HG03520 (cell line): ENCODE measurements at regions not wholly inside any gene's neighbourhood (a gene's known extent, or its start where the extent isn't known, plus 50 kb on each side); places are given as distances from the start of the nearest gene placed in this dataset.

Experiments
- ATAC-seq: cut with Tn5 transposase; IDR thresholded peaks from one replicate; pipeline ENCODE4 v1.9.1; 2021; ENCODE audit warnings: mild to moderate bottlenecking, moderate library complexity; ENCODE audit not compliant: unreplicated experiment

DNA sequence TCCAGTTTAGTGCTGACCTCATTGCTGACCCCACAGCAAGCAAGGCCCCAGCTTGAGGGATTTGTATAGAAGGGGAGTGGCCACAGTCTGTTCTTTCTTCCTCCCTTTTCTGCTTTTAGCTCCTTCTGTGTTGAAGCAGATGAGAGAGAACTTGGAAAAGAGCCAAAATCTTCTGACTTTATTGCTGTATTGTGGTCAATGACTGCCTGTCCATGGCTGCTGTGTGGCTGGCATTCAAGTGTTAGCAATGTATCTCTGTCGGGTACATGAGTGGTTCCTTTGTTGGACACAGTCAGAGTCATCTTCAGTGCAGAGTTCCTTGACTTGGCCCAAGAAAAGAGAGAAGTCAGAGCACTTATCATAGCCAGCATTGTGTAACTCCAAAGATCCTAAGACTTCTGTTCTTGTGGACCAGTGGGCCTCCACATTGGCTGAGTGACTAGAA lies 154.1 kb downstream of the LRRC70 start:
- no peak for ATAC-seq

DNA sequence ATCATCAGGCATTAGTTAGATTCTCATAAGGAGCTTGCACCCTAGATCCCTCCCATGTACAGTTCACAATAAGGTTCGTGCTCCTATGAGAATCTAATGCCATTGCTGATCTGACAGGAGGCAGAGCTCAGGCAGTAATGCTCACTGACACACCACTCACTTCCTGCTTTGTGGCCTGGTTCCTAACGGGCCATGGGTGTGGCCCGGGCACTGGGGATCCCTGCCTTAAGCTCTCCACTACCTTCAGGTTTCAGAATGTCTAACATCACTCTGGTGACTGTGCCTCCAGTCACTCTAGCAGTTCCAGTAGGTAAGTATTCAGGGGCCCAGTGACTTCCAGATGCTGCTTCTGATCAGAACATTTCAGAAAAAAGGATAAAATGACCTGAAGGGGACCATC lies 152.4 kb downstream of the LRRC70 start:
- ATAC-seq = peak; percentile 50

DNA sequence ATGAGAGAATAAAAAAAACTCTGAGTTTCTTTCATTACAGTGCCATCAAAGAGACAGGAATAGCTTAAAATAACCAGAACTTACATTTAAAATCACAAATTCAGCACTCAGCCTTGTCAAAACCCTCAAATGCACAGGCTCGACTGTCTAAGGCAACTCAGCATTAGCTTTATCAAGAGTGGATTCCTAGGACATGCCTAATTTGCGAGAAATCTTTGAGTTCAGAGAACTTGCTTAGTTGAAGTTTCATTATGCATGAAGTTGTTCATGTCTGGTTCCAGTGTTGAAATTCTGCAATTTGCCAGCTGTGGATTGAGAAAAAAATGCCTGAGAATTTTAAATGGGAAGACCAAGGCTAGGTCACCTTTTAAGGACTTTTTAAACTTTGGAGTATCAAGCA lies 151.1 kb downstream of the LRRC70 start:
- ATAC-seq = no peak

DNA sequence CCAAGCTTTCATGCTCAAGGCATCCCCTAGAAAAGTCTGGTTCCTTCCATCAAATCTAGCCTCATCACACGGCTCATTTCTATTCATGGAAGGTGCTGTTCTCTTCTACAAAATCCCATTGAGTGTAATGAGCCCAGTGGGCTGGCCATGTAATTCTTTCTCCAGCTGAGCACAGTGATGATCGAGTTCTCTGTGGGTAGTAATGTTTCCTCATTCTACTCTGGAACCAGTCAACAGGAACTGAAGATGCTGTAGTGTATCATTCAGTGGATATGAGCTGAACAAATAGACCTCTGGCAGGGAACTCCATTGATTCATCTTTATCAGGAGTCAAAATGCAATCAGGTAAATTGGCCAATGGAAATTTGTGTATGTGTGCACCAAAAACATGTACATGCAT lies 149.2 kb downstream of the LRRC70 start:
- no peak for ATAC-seq

DNA sequence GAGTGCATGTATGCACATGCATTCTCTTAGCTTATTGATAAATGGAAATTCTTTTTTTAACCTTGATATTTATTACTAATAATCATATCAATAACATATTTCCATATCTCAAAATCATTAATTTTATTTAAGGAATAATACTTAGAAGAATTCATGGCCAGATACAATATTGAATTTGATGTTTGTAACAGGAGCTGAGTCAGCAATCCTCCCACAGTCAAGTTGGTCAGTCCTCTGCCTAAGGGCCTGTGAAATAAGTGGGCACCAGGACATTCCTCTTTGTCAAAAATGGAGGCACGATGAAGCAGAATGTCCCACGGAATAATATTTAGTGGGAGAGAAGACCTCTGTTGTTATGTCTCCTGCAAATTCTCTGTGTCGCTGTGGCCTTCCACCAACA lies 148.6 kb downstream of the LRRC70 start:
- ATAC-seq = no peak

DNA sequence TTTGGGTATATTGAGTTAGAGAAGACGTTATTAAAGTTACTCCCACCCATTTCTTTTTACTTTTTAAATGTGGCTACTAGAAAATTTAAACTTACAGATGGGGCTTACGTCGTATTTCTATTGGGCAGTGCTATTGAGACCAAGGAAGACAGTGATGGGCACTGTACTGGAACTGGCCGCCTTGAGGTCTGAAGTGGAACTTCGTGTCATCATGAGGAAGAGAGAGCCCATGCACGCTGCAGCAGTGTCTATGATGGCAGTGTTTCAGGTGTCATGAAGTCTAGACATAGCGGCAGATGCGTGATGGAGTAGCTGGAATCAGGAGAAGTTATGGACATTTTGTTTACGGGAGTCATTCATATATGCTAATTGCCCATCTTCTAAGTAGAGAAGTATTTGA lies 143.7 kb downstream of the LRRC70 start:
- ATAC-seq = no peak

DNA sequence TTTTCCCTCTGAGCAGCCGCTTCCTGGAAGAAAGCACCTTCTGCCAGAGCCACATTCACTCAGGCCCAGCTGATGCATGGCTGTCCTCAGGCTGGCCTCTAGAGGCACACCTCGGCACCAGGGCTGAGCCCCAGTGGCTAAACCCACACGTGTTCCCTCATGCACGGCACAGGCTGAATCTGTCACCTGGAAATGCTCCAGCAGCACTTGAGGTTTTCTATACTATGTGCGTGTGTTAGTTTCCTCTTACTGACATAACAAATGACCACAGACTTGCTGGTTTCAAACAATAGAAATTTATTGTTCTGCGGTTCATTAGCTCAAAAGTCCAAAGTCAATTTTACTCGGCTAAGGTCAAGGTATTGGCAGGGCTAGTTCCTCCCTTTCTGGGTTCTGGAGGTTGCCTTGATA lies 141.4 kb downstream of the LRRC70 start:
- ATAC-seq = peak; percentile 94

DNA sequence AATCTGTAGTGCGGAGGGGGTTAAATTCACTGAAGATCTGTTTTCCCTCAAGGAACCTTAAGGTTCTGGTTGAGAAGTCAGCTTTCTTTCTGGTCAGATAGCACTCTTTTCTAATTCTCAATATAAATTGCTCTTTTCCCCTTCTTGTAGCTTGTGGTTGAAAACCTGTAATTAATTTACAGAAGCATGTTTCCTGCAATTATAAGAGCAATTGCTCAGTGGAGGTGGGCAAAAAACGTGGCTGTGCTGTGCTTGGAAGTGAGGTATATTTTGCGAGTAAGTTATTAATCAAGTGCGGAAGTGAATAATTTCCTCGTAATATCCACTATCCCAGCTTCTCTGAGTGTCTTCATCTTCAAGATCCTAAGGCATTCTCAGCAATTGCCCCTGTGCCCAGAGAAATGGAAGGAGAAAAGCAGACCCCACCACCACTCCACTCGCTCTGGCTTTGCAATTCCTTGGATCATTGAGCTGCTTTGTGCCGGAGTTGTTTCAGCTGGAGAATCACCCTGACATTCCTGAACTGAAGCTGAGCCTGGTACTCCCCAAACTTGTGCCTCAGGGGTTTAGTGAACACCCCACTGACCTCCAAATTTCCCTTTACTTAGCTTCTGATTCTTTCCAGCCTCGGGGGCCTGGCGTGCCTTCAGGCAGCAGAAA lies 140.6 kb downstream of the LRRC70 start:
- no peak for ATAC-seq

DNA sequence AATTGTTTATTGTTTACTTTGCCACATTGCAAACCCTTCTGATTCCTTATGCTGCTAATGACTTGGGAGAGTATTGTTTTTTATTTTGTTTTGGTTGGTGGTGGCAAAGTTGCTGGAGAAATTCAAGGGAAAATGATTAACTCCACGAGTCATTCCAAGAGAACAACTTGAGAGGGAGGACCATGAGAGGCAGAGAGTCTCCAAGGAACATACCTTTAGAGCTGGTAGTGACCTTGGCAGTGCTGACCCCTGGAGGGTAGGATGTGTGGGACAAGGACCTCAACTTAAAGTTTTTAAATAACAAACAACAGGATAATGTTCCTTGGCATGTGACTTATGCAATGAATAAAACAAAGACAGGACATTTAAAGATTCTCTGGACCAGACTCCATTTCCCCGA lies 139.7 kb downstream of the LRRC70 start:
- no peak for ATAC-seq

DNA sequence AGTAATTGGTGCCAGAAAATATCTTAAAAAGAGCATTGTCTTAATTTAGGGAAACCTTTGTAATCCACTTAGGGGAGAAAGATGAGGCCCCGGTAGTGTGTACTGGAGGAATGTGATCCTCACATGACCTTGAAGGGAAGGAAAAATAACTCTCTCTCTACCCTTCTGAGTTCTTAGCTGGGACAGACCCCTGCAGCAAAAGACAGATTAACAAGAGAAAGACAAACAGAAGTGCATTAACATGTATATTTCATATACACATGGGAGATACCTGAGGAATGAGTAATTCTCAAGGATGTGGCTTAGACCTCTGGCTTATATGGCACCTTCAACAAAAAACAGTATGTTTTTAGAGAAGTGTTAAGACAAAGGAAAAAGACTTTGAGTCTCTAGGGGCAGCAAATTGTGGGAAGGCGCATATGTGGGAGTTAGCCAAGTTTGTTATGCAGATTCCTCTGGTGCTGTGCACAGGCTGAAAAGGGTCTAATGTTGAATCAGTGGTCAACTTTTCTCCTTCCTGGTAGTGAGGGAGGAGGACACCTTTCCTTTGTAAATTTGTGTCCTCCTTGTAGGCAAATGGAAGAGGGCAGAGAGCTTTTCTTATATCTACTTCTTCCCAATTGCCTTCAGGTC lies 138.8 kb downstream of the LRRC70 start:
- no peak for ATAC-seq

DNA sequence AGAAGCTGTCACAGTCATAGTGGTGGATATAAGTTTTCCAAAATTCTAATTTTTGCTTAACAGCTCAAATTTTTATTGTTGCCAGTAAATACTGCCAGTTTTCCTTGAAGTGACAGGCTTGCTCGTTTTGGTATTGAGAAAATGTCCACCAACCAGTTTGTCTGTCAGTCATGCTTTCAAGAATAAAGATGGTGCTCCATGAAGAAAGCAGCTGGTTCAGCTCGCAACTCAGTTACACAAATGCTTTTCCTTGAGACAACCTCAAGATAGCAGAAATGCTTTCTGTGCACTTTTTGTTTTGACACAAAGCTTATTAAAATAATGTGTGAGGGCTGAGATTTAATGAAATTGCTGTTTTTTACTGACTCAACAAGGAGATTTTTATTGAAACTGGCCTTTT lies 135.7 kb downstream of the LRRC70 start:
- ATAC-seq = no peak

DNA sequence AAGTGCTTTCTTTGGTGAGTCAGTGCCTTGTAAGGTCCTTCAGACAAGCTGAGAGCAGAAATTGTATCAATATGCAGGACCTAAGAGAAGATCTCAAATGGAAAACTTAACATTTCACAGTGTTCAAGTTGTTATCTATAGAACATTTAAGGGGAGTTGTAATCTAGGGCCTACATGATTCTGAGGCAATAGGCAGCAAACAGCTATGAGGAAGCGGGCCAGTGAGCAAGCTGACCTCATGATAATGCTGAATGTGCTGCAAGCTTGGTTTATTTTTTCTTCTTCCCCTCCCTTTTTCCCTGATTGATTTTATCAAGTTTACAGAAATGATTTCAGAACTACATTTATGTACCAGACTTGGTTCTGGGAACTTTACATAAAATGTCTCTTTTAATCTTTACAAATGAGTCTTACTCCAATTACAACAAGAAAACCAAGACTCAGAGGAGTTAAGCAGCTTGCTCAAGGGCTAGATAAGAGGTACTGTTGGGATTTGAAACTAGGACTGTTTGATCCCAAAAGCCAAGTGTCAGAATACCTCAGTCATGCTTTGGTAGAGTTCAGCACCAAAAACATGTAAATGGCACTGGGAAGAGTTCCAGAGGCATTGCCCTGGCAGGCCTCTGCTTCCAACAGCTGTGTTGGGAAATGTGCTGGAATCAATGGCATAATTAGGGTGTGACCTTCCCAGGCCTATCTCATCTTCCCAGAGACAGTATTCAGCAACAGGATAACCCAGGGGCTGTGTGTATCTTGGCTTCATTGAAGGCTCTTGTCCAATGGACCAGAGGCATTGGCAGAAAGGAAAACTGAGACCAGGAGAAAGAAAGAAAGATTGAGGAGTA lies 130.1 kb downstream of the LRRC70 start:
- ATAC-seq = no peak

DNA sequence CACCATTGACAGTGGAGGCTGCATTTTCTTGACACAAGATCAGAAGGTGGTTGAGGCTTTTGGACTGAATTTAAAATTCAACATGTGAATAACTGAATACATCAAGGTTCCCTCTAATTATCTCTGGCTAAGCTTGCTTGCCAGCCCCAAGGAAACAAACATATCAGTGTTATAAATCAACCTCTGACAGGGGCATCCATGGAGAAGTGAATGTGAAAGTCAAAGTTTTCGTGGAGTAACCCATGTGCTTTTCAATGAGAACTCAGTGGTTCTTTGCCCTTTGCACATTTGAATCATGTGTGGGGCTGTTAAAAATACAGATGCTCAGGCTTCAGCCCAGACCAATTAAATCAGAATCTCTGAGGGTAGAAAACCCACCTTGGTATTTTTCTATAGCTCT lies 128.9 kb downstream of the LRRC70 start:
- ATAC-seq = no peak

DNA sequence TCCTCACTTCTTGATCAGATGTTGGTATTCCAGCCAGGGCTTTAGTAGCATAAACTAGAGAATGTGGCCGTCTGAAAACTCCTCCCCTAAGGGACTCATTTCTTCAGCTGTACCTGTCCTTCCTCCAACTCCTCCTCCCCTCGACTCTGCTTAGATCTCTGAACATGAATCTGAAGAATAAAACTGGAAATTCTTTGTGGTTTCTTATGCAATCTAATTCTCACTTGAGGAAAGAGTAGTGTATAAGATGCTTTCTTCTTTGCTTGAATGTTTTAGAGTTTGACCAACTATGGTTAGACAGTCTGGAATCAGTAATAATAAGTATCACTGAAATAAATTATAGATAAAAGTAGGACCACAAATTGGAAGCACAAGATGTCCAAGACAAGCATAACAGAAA lies 128.5 kb downstream of the LRRC70 start:
- no peak for ATAC-seq

DNA sequence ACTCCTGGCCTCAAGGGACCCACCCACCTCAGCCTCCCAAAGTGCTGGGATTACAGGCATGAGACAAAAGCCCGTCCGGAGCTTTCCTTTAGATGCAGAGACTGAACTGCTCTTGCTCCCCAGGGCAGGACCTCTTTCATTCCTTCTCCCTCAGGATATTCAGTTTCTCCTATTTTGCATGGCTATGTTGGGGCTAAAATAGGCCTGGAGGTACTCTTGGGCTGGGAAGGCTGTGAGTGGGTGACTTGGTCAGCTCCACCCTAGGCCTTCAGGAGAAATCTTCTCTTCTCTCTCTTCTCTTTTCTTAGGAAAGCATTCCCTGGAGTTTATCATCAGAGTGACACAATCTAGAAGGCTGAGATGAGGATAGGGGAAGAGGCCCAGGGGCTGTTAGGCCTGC lies 126.4 kb downstream of the LRRC70 start:
- ATAC-seq = no peak

DNA sequence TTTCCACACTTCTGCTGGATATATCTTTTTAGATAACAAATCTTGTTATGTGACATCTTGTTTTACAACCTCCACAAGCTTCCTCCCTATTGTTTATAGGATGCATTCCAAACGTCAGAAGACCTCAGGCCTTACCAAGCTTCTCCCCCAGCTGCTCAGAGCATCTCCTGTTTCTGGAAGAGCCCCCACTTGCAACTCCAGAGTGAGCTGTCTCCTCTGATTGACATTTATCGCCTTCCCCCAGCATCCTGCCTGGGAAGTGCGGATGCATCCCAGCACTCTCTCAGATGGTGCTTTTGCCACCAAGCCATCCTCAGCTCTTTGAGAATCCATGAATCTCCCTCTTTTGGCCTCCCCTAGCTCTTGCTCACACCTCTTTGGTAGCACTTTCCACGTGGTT lies 123.5 kb downstream of the LRRC70 start:
- ATAC-seq = no peak

DNA sequence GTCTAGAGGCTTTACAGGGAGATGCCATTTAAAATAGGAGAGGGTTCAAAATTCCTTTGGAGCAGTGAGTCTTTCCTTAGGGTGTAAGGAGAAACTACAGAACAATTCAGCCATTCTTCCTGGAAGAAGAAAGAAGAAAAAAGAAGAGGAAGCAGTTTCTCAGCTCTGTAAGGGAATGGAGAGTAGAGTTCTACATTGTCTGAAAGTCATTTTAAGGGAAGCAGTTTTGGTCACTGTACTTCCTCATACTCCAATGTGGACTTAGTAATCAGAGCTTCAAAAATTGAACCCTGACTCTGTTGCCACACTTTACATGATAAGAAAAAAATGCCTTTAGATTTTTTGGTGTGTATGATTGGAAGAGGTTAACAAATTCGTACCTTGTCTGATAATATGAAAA lies 122.4 kb downstream of the LRRC70 start:
- no peak for ATAC-seq

DNA sequence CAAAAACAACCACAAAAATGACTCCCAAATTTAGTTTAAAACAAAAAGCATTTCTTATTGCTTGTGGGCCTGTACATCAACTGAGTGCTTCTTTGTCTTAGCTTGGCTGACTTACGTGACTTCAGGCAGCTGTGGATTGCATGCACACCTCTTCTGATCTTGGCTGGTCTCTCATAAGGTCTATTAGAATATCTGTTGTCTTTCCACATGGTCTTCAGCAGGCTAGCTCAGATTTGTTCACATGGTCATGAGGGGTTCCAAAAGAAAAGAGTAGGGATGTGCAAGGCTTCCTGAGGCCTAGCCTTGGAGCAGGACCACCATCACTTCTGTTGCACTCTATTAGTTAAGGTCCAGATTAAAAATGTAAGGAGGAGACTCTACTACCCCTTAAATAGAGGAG lies 120.1 kb downstream of the LRRC70 start:
- ATAC-seq = no peak

DNA sequence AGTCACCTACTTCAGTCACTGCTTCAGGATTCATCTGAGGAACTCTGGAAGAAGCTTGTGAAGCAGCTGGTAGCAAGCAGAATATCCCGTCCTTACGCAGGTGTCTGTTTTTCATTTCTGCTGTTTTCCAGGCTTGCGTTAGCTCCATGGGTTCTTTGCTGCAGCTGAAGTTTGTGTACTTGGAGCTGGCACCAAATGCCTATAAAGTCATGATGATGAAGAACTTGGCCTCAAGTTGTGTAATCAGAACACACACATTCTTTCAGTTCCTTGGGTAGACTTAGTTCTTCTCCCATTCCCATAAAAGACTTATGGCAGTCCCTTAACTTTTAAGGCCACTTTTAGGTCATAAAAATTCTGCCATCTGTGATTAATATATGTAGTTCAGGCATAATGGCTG lies 116.7 kb downstream of the LRRC70 start:
- ATAC-seq = no peak

DNA sequence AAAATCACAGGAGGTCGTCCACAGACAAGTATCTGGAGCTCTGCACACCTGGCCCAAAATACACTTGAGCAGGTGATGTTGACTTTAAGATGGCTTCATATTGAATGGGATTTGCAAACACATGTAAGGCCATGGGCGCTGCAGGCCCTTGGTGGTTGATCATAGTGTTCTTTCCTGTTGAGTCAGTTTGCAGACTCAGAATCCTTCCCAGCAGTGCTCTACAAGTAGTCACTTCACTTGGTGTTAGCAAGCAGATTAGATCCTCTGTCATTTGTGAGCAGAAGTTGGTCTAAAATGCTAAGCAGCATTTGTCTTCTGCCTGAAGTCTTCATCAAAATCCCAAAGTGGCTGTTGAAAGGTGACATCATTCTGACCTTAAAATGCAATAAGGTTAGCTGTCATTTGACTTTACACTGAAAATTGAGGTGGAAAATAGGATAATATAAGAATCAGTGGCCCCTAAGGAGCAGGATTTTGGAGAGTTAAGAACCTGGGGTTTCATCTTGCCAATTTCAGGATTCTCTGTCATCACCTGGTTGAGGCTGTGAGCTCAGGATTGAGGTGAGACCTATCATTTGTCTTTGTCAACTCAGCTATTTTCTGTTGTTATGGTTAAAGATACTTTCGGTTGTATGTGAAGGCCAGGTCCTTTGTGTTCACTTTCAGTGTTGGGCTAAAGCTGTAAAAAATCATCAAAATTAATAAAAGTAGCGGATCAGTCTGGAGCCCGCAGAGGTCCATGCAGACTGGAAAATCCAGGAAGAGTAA lies 114.5 kb downstream of the LRRC70 start:
- no peak for ATAC-seq

DNA sequence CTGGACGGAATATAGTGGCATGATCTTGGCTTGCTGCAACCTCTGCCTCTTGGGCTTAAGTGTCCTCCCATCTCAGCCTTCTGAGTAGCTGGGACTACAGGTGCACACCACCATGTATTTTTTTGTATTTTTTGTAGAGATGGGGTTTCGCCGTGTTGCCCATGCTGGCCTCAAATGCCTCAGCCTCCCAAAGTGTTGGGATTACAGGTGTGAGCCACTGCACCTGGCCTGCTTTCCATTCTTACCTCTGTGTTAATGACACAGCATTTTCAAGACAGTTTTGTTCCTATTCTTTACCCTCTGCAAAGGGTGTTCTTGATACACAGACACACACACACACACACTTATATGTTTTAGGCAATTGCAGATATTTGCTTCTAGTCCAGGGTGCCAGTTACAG lies 113.3 kb downstream of the LRRC70 start:
- no peak for ATAC-seq
